ENCODE measurements at regions not wholly inside any gene's neighbourhood (a gene's known extent, or its start where the extent isn't known, plus 50 kb on each side); places are given as distances from the start of the nearest gene placed in this dataset.
"Not testable (repeated sequence)": the region's sequence is repeated elsewhere in the genome, so short reads cannot be mapped to it uniquely, and the experiment has no call there.

GRCh38 chr18:25497151-25497794, 145.3 kb upstream of the ZNF521 start:
- no peak for ATAC-seq (replicated peaks)

DNA sequence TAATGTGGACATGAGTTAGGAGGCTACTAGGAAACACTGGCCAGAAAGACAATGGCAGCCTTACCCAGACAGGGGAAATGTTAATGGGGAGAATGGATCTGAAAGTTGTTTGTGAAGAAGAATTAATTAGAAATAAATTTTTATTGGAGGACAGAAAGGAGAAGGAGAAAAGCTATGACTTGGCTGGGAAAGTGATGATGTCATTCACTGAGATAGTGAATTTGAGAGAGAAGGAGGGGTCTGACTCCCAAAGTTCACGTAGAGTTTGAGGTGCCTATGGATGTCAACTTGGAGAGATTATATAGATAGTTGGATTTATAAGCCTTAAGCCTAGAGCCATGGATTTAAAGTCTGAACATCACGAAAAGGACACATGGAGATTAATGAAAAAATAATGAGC, 144.6 kb upstream of the ZNF521 start:
- Mint-ChIP-seq H3K4me1 (no peaks in the 10 kb centered on the region), H3K27me3 (no peaks in the 10 kb centered on the region), H3K4me3 (no peak overlapping the region), H3K36me3 (peaks cover 0 to 3% of the 10 kb centered on the region in 2 donors), H3K9me3 (peaks cover 4 to 8% of the 10 kb centered on the region in 2 donors), H3K27ac (no peak overlapping the region)
- no peak for ATAC-seq (replicated peaks)
- DNase-seq = no peak

More at GRCh38 chr18:25497151-25497794, 145.3 kb upstream of the ZNF521 start:
- no peaks in the 10 kb centered on the region for H3K27me3 Mint-ChIP-seq
- H3K4me1 Mint-ChIP-seq = no peaks in the 10 kb centered on the region
- H3K9me3 Mint-ChIP-seq = peaks cover 4 to 8% of the 10 kb centered on the region in 2 donors
- H3K36me3 Mint-ChIP-seq = peaks cover 0 to 3% of the 10 kb centered on the region in 2 donors
- no peak overlapping the region for H3K4me3 Mint-ChIP-seq
- DNase-seq = no peak
- no peak overlapping the region for H3K27ac Mint-ChIP-seq

DNA sequence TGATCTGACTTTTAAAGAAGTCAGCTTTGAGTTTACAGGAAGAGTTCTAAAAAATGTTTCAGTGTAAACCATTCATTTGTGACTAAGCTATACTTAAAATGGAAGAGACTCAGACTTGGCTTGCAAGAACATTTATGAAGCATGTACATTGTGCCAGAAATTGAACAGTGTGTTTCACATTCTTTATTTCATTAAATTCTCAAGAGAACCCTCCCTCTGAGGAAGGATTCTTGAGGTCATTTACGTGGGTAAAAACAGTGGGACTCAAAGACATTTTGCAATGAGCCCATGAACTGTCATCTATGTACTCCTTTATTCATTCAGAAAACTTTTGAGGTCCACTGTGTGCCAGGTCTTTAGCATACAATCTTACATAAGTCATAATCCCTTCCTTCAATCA, 143.6 kb upstream of the ZNF521 start:
- Mint-ChIP-seq H3K4me3 (no peak overlapping the region), H3K9me3 (peaks cover 4 to 8% of the 10 kb centered on the region in 2 donors), H3K27me3 (no peaks in the 10 kb centered on the region), H3K36me3 (peaks cover 0 to 3% of the 10 kb centered on the region in 2 donors), H3K4me1 (peaks cover 0 to 2% of the 10 kb centered on the region in 2 donors), H3K27ac (no peak overlapping the region)
- DNase-seq = no peak
- no peak for ATAC-seq (replicated peaks)

DNA sequence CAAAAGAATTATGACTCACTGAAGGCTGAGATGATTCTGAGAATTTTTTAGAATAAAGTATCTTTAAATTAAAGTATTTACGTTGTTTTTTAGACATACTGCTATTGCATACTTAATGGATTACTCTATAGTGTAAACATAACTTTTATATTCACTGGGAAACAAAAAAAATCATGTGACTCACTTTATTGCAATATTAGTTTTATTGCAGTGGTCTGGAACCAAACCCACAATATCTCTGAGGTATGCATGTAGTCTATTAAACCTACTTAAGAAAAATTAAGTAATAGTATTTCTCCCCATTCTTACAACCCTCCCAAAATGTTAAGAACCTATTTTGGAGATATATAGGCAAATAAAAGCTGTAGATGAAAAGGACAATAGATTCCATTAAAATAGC, 142.9 kb upstream of the ZNF521 start:
- Mint-ChIP-seq H3K27me3 (no peaks in the 10 kb centered on the region), H3K4me1 (peaks cover 0 to 2% of the 10 kb centered on the region in 2 donors)

DNA sequence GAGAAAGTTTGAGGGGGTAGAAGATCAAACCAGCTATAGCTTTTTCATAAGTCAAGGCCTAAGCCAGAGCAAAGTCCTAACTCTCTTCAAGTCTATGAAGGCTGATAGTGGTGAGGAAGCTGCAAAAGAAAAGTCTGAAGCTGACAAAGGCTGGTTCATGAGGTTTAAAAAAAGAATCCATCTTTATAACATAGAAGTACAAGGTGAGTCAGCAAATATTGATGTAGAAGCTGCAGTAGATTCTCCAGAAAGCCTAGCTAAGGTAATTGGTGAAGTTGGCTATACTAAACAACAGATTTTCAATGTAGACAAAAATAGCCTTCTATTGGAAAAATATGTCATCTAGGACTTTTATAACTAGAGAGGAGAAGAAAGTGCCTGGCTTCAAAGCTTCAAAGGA, 141.4 kb upstream of the ZNF521 start:
- Mint-ChIP-seq H3K4me3 (no peak overlapping the region), H3K4me1 (peaks cover 0 to 2% of the 10 kb centered on the region in 2 donors), H3K27ac (no peak overlapping the region), H3K9me3 (peaks cover 4 to 6% of the 10 kb centered on the region in 2 donors), H3K36me3 (peaks cover 0 to 3% of the 10 kb centered on the region in 2 donors), H3K27me3 (no peaks in the 10 kb centered on the region)
- no peak for ATAC-seq (replicated peaks)
- DNase-seq = no peak

More for the DNA sequence above, 142.9 kb upstream of the ZNF521 start:
- Mint-ChIP-seq H3K9me3 (peaks cover 4 to 8% of the 10 kb centered on the region in 2 donors), H3K4me3 (no peak overlapping the region), H3K36me3 (peaks cover 0 to 3% of the 10 kb centered on the region in 2 donors), H3K27ac (no peak overlapping the region)
- ATAC-seq (replicated peaks) (no peak), DNase-seq (no peak)

DNA sequence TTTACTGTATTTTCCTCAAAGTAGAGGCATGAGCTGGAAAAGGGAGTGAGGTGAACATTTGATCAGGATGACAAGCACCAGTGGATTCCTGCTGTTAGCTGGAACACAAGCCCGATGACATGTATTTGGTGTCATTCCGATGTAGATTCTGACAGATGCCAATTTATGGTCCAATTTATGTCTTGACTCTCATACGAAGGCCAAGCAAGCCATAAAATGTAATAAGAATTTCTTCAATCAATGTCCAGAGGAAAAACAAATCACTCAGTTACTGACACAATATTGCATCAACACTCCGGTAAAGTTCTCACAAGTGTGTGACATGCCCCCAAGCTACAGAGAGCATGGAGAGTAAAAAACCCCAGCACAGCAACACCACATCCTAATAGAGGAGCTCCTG, 138.3 kb upstream of the ZNF521 start:
- H3K4me1 Mint-ChIP-seq = peaks cover 0 to 2% of the 10 kb centered on the region in 2 donors
- no peak for DNase-seq
- H3K27me3 Mint-ChIP-seq = no peaks in the 10 kb centered on the region
- no peak overlapping the region for H3K4me3 Mint-ChIP-seq
- H3K36me3 Mint-ChIP-seq = peaks cover 0 to 3% of the 10 kb centered on the region in 2 donors
- peaks cover 4 to 5% of the 10 kb centered on the region in 2 donors for H3K9me3 Mint-ChIP-seq
- no peak overlapping the region for H3K27ac Mint-ChIP-seq
- ATAC-seq (replicated peaks) = no peak

DNA sequence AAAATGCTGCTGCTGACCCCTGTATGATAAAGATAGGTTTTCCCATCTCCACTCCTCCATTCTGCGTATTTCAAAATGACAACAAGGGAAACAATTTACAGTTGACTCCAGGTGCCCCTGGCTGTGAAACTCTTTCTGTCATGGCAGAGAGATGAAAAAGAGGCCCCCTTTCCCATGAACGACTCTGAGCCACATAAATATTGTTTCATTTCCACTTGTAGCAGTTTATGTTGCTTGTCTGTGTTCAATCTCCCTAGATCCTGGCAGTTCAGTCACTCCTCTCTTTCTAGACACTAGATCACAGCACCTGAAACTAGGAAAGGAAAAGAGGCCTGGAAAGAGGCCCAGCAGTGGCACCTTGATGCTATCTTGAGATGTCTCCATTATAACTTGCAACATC, 121.0 kb upstream of the ZNF521 start:
- ATAC-seq (replicated peaks) (no peak), DNase-seq (no peak)
- Mint-ChIP-seq H3K27ac (no peak overlapping the region), H3K27me3 (peaks cover 0 to 4% of the 10 kb centered on the region in 2 donors), H3K36me3 (no peaks in the 10 kb centered on the region), H3K9me3 (peaks cover 0 to 9% of the 10 kb centered on the region in 2 donors), H3K4me1 (no peaks in the 10 kb centered on the region), H3K4me3 (no peak overlapping the region)

GRCh38 chr18:25470756-25471524, 119.0 kb upstream of the ZNF521 start:
- H3K4me1 Mint-ChIP-seq; H3K9me3 Mint-ChIP-seq; ATAC-seq (replicated peaks); H3K36me3 Mint-ChIP-seq; H3K4me3 Mint-ChIP-seq; DNase-seq; H3K27me3 Mint-ChIP-seq; H3K27ac Mint-ChIP-seq: not testable (repeated sequence)

GRCh38 chr18:25470062-25470461, 118.1 kb upstream of the ZNF521 start:
- no peak overlapping the region for H3K4me3 Mint-ChIP-seq
- H3K9me3 Mint-ChIP-seq = peaks cover 0 to 5% of the 10 kb centered on the region in 2 donors
- H3K27ac Mint-ChIP-seq = no peak overlapping the region
- ATAC-seq (replicated peaks) = no peak
- H3K36me3 Mint-ChIP-seq = no peaks in the 10 kb centered on the region
- no peaks in the 10 kb centered on the region for H3K27me3 Mint-ChIP-seq
- DNase-seq = no peak
- H3K4me1 Mint-ChIP-seq = peaks cover 0 to 10% of the 10 kb centered on the region in 2 donors

DNA sequence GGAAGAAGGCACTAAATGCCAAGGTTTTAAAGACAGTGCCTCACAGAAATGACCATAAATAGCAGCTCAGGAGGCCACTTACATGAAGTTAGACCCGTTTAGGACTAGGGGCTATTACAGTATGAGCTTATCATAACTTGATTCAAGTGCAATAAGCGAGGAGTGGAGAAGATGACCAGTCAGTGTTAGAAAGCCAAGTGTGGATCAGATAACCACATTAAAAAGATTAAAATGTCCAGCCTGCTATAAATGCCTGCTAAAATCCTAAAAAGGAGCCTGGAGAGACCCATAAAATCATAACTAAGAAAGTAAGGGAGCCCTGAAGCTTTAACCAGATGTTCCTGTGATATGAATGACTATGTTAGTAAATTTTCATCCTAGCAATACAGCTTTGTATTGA, 117.5 kb upstream of the ZNF521 start:
- Mint-ChIP-seq H3K9me3 (peaks cover 0 to 5% of the 10 kb centered on the region in 2 donors), H3K36me3 (no peaks in the 10 kb centered on the region), H3K4me3 (no peak overlapping the region), H3K4me1 (peaks cover 0 to 10% of the 10 kb centered on the region in 2 donors), H3K27ac (no peak overlapping the region), H3K27me3 (peaks cover 0 to 2% of the 10 kb centered on the region in 2 donors)
- no peak for ATAC-seq (replicated peaks)
- DNase-seq = no peak

DNA sequence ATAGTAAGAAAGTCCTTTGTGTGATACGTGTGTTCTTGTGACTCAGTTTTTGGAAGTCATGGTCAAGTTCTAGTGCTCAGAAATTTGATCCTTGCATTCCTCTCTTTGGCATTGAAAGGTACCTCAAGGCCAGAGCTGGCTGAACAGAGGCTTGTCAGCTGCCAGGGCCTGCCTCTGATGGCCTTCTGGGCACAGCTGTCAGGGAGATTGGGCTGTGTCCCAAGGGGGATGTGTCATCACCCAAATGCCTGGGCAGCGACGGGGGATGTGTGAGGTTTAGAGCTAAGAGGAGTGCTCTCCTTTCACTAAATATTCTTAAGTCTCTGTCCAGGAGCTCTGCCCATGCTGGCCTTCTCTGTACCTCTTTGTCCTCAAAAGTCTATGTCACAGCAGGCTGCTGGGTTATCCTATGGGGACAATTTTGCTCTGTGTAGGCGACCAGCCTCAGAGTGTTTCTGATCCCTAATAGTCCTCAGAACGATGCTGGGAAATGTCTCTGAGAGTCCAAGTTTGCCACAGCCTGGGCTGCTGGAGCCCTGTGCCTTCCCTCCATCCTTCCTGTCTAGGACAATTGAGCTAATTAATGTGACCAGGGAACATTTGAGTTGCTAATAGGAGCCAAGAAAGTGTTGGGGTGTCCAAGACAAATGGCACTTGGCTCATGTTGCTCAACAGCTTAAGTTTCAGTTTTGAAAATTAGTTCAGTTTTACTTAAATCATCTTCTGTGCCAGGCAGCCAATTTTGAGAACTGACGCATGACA, 115.4 kb upstream of the ZNF521 start:
- Mint-ChIP-seq H3K36me3 (no peaks in the 10 kb centered on the region), H3K4me3 (no peak overlapping the region), H3K27ac (no peak overlapping the region), H3K4me1 (peaks cover 0 to 10% of the 10 kb centered on the region in 2 donors), H3K9me3 (peaks cover 0 to 5% of the 10 kb centered on the region in 2 donors), H3K27me3 (peaks cover 0 to 3% of the 10 kb centered on the region in 2 donors)
- ATAC-seq (replicated peaks) (no peak), DNase-seq (no peak)

- H3K9me3 Mint-ChIP-seq = no peaks in the 10 kb centered on the region
- H3K4me1 Mint-ChIP-seq = peaks cover 0 to 10% of the 10 kb centered on the region in 2 donors
- no peak for DNase-seq
- H3K27me3 Mint-ChIP-seq = peaks cover 0 to 3% of the 10 kb centered on the region in 2 donors
- no peak overlapping the region for H3K27ac Mint-ChIP-seq
- ATAC-seq (replicated peaks) = no peak
- H3K4me3 Mint-ChIP-seq = no peak overlapping the region
- no peaks in the 10 kb centered on the region for H3K36me3 Mint-ChIP-seq
These were observed 113.3 kb upstream of the ZNF521 start for GRCh38 chr18:25465152-25465732.

- no peaks in the 10 kb centered on the region for H3K9me3 Mint-ChIP-seq
- peaks cover 0 to 3% of the 10 kb centered on the region in 2 donors for H3K27me3 Mint-ChIP-seq
- H3K36me3 Mint-ChIP-seq = no peaks in the 10 kb centered on the region
- no peak overlapping the region for H3K27ac Mint-ChIP-seq
- DNase-seq = no peak
- H3K4me3 Mint-ChIP-seq = no peak overlapping the region
- ATAC-seq (replicated peaks) = no peak
- H3K4me1 Mint-ChIP-seq = peaks cover 0 to 10% of the 10 kb centered on the region in 2 donors
These were observed 112.3 kb upstream of the ZNF521 start for GRCh38 chr18:25464227-25464626.

DNA sequence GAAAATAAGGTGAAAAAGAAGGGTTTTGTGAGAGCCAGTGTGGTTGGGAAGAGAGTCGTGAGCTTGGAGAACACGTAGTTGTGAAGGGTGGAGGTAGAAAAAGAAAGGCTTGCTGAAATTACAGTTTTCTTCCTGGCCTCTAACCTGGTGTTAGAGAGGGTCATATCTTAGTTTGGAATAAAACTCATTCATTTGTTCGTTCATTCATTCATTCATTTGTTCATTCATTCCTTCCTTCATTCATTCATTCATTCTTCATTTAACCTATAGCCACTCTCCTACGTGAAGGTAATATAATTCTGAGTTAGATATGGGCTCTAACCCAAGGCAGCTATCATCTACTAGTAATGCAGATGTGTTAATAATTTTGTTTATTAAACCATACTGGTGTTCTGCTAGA, 111.8 kb upstream of the ZNF521 start:
- H3K27ac Mint-ChIP-seq = no peak overlapping the region
- no peaks in the 10 kb centered on the region for H3K9me3 Mint-ChIP-seq
- ATAC-seq (replicated peaks) (no peak), DNase-seq (no peak)
- H3K4me3 Mint-ChIP-seq = no peak overlapping the region
- peaks cover 0 to 3% of the 10 kb centered on the region in 2 donors for H3K27me3 Mint-ChIP-seq
- no peaks in the 10 kb centered on the region for H3K36me3 Mint-ChIP-seq
- H3K4me1 Mint-ChIP-seq = peaks cover 0 to 10% of the 10 kb centered on the region in 2 donors
